ENCODE measurements at regions not wholly inside any gene's neighbourhood (a gene's known extent, or its start where the extent isn't known, plus 50 kb on each side); places are given as distances from the start of the nearest gene placed in this dataset.

- no peak for DNase-seq (ENCODE audit: low read depth)
Observed at GRCh38 chr7:156218544-156219306, 406.5 kb upstream of the SHH start.

GRCh38 chr7:156217803-156218202, 405.5 kb upstream of the SHH start:
- no peak overlapping the region for H3K4me3 ChIP-seq (ENCODE audit: low read depth, low read length)
- no peak for DNase-seq (ENCODE audit: low read depth)

More at GRCh38 chr7:156218544-156219306, 406.5 kb upstream of the SHH start:
- H3K4me3 ChIP-seq (ENCODE audit: low read depth, low read length): no peak overlapping the region

- DNase-seq (ENCODE audit: low read depth): no peak
- H3K4me3 ChIP-seq (ENCODE audit: low read depth, low read length): no peak overlapping the region
Observed at GRCh38 chr7:156209087-156209486, 396.8 kb upstream of the SHH start.

- no peak for DNase-seq (ENCODE audit: low read depth)
- no peak overlapping the region for H3K4me3 ChIP-seq (ENCODE audit: low read depth, low read length)
Observed at GRCh38 chr7:156207306-156207705, 395.0 kb upstream of the SHH start.

GRCh38 chr7:156206174-156206573, 393.9 kb upstream of the SHH start:
- no peak for DNase-seq (ENCODE audit: low read depth)
- H3K4me3 ChIP-seq (ENCODE audit: low read depth, low read length): no peak overlapping the region

- H3K4me3 ChIP-seq (ENCODE audit: low read depth, low read length): no peak overlapping the region
- no peak for DNase-seq (ENCODE audit: low read depth)
Observed at GRCh38 chr7:156204820-156205219, 392.6 kb upstream of the SHH start.

GRCh38 chr7:156203923-156204322, 391.7 kb upstream of the SHH start:
- no peak for DNase-seq (ENCODE audit: low read depth)
- H3K4me3 ChIP-seq (ENCODE audit: low read depth, low read length): no peak overlapping the region

GRCh38 chr7:156198277-156198676, 386.0 kb upstream of the SHH start:
- no peak for DNase-seq (ENCODE audit: low read depth)
- no peak overlapping the region for H3K4me3 ChIP-seq (ENCODE audit: low read depth, low read length)

GRCh38 chr7:156196649-156197048, 384.4 kb upstream of the SHH start:
- no peak overlapping the region for H3K4me3 ChIP-seq (ENCODE audit: low read depth, low read length)
- no peak for DNase-seq (ENCODE audit: low read depth)

GRCh38 chr7:156195276-156195675, 383.0 kb upstream of the SHH start:
- DNase-seq (ENCODE audit: low read depth): no peak
- H3K4me3 ChIP-seq (ENCODE audit: low read depth, low read length): no peak overlapping the region

GRCh38 chr7:156194813-156195212, 382.6 kb upstream of the SHH start:
- DNase-seq (ENCODE audit: low read depth): no peak
- no peak overlapping the region for H3K4me3 ChIP-seq (ENCODE audit: low read depth, low read length)

- no peak for DNase-seq (ENCODE audit: low read depth)
- H3K4me3 ChIP-seq (ENCODE audit: low read depth, low read length): no peak overlapping the region
Observed at GRCh38 chr7:156192921-156193320, 380.7 kb upstream of the SHH start.

GRCh38 chr7:156191090-156191489, 378.8 kb upstream of the SHH start:
- no peak for DNase-seq (ENCODE audit: low read depth)
- no peak overlapping the region for H3K4me3 ChIP-seq (ENCODE audit: low read depth, low read length)

- no peak overlapping the region for H3K4me3 ChIP-seq (ENCODE audit: low read depth, low read length)
- no peak for DNase-seq (ENCODE audit: low read depth)
Observed at GRCh38 chr7:156185076-156185475, 372.8 kb upstream of the SHH start.

GRCh38 chr7:156184164-156184563, 371.9 kb upstream of the SHH start:
- no peak overlapping the region for H3K4me3 ChIP-seq (ENCODE audit: low read depth, low read length)
- no peak for DNase-seq (ENCODE audit: low read depth)

- no peak for DNase-seq (ENCODE audit: low read depth)
- no peak overlapping the region for H3K4me3 ChIP-seq (ENCODE audit: low read depth, low read length)
Observed at GRCh38 chr7:156180451-156181229, 368.4 kb upstream of the SHH start.

- no peak overlapping the region for H3K4me3 ChIP-seq (ENCODE audit: low read depth, low read length)
- no peak for DNase-seq (ENCODE audit: low read depth)
Observed at GRCh38 chr7:156179872-156180390, 367.7 kb upstream of the SHH start.

- DNase-seq (ENCODE audit: low read depth): no peak
- no peak overlapping the region for H3K4me3 ChIP-seq (ENCODE audit: low read depth, low read length)
Observed at GRCh38 chr7:156178857-156179256, 366.6 kb upstream of the SHH start.

- no peak overlapping the region for H3K4me3 ChIP-seq (ENCODE audit: low read depth, low read length)
- DNase-seq (ENCODE audit: low read depth): no peak
Observed at GRCh38 chr7:156178214-156178613, 366.0 kb upstream of the SHH start.

- DNase-seq (ENCODE audit: low read depth): no peak
- H3K4me3 ChIP-seq (ENCODE audit: low read depth, low read length): no peak overlapping the region
Observed at GRCh38 chr7:156177422-156178055, 365.3 kb upstream of the SHH start.
